ENCODE measurements at regions not wholly inside any gene's neighbourhood (a gene's known extent, or its start where the extent isn't known, plus 50 kb on each side); places are given as distances from the start of the nearest gene placed in this dataset.

DNA sequence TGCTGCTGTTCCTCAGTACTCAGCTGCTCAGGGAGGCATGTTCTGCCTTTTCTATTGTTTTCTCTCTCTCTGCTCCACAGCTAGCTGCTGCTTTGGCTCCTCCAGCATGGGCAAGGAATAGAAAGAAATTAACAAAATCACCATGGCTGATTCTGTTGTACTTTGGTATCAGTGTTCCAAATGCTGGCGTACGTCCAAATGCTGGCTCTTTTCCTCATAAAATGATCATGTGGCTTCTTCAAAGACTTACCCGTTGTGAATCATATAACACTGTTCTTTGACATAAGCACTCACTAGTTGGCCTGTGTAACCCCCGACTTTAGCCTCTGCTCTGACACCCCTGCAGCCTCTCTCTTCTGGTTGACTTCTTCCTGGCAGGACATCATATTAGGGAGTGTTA is 547.6 kb downstream of the CPS1 start:
- no peak for TF ChIP-seq SP4 (IDR thresholded peaks at IDR 0.05; ENCODE audit: low read length)
- no peak for TF ChIP-seq TCF12 (IDR thresholded peaks at IDR 0.05; ENCODE audit: low read depth, low read length)
- TF ChIP-seq, protein P1, sequence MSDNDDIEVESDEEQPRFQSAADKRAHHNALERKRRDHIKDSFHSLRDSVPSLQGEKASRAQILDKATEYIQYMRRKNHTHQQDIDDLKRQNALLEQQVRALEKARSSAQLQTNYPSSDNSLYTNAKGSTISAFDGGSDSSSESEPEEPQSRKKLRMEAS (IDR thresholded peaks at IDR 0.05), result no peak

More for the DNA sequence above, 547.6 kb downstream of the CPS1 start:
- Histone ChIP-seq H2BK20ac (ENCODE audit: low read length) (no peak overlapping the region), H3K23me2 (ENCODE audit: low read depth, low read length) (no peaks in the 10 kb centered on the region), H4K20me1 (replicated peaks in 1 of 2; ENCODE audit: control insufficient read depth in 1 of 2, insufficient read depth in 2 of 2, low read length in 2 of 2) (no peaks in the 10 kb centered on the region), H3K56ac (replicated peaks; ENCODE audit: insufficient read length, low read depth, low read length) (no peak overlapping the region), H3K4me1 (replicated peaks in 1 of 4; ENCODE audit: control insufficient read depth in 3 of 4, insufficient read depth in 4 of 4, low read length in 3 of 4) (no peaks in the 10 kb centered on the region), H3K79me2 (ENCODE audit: control insufficient read depth in 1 of 2, insufficient read depth in 2 of 2, low read length in 2 of 2) (no peaks in the 10 kb centered on the region), H3K4ac (replicated peaks; ENCODE audit: insufficient read length, low read depth, low read length) (no peak overlapping the region), H2BK120ac (replicated peaks; ENCODE audit: low read depth, low read length) (no peak overlapping the region), H3K9me3 (ENCODE audit: insufficient read depth in 2 of 2, low read depth in 1 of 2, low read length in 1 of 2) (no peaks in the 10 kb centered on the region), H2BK12ac (ENCODE audit: low read depth, low read length) (no peak overlapping the region), H3K27ac (ENCODE audit: low read depth, low read length) (no peak overlapping the region), H2BK15ac (ENCODE audit: low read length) (no peak overlapping the region), H3K9ac (replicated peaks in 1 of 4; ENCODE audit: extremely low read depth in 1 of 4, low read depth in 3 of 4, low read length in 3 of 4) (no peak overlapping the region), H4K5ac (ENCODE audit: insufficient read length, low read depth, low read length) (no peak overlapping the region), H3K4me2 (ENCODE audit: insufficient read depth in 1 of 2, low read depth in 2 of 2, low read length in 2 of 2) (no peak overlapping the region), H4K8ac (ENCODE audit: extremely low read depth, insufficient read depth, low read length) (no peak overlapping the region), H3K18ac (ENCODE audit: extremely low read depth, low read length) (no peak overlapping the region), H3K14ac (ENCODE audit: insufficient read length) (no peak overlapping the region), H2BK5ac (ENCODE audit: low read depth, low read length) (no peak overlapping the region), H3K23ac (ENCODE audit: insufficient read length) (no peak overlapping the region), H3K27me3 (replicated peaks in 1 of 4; ENCODE audit: control insufficient read depth in 3 of 4, extremely low read depth in 1 of 4, insufficient read depth in 3 of 4, low read length in 3 of 4) (no peaks in the 10 kb centered on the region), H4K91ac (replicated peaks; ENCODE audit: insufficient read length, low read length) (no peak overlapping the region), H2AK5ac (ENCODE audit: low read depth, low read length) (no peak overlapping the region), H3K4me3 (ENCODE audit: extremely low read depth in 1 of 4, insufficient read depth in 2 of 4, low read depth in 3 of 4, low read length in 4 of 4) (no peak overlapping the region), H3K36me3 (ENCODE audit: control insufficient read depth in 2 of 4, insufficient read depth in 4 of 4, low read length in 3 of 4) (no peaks in the 10 kb centered on the region), H2AFZ (ENCODE audit: low read length) (no peak overlapping the region), H3K79me1 (ENCODE audit: low read depth, low read length) (no peaks in the 10 kb centered on the region)
- CTCF ChIA-PET (ENCODE audit: partially characterized antibody), result interaction anchor here (1.6 to 3.3 kb wide), 3 partner anchors 9 to 18 kb away, joined by 4 to 17 read pairs (median 7); no protein-coding TSS in a partner anchor
- DNase-seq (ENCODE audit: low read depth in 1 of 2, low spot score in 2 of 2) (no peak), FAIRE-seq (no peak)
- WGBS, 2 experiments (ENCODE audit: extremely low coverage in 1 of 2, insufficient coverage in 1 of 2, insufficient read length in 1 of 2, insufficient replicate concordance in 2 of 2, low coverage in 1 of 2, low lambda C conversion rate in 2 of 2, missing lambda C conversion rate in 1 of 2), result 84% methylated on average over 4 of the region's 4 CpGs; no CpG with 5 or more reads in 1 of the 2 experiments
- POLR2A ChIA-PET (ENCODE audit: partially characterized antibody), result no interaction called here
